ENCODE measurements at regions not wholly inside any gene's neighbourhood (a gene's known extent, or its start where the extent isn't known, plus 50 kb on each side); places are given as distances from the start of the nearest gene placed in this dataset.
"Not testable (repeated sequence)": the region's sequence is repeated elsewhere in the genome, so short reads cannot be mapped to it uniquely, and the experiment has no call there.

- Histone ChIP-seq H3K27me3 (no peaks in the 10 kb centered on the region), H4K20me1 (no peaks in the 10 kb centered on the region), H3K27ac (0 out of 2 replicates have a peak overlapping the region, but pooled peaks have one; percentile 12), H3K9ac (no peak overlapping the region; the same call in 1 of the 2 replicates), H3K4me3 (no peak overlapping the region), H3K4me2 (peak overlapping the region; percentile 51), H3K4me1 (peaks cover 54% of the 10 kb centered on the region), H3K36me3 (no peaks in the 10 kb centered on the region), H3K9me3 (no peaks in the 10 kb centered on the region)
- no peak for TF ChIP-seq Cebpa-rat (IDR thresholded peaks at IDR 0.05)
Observed at GRCh38 chr14:98912655-98913054, 359.3 kb downstream of the BCL11B start.

GRCh38 chr14:98913967-98914650 lies 357.9 kb downstream of the BCL11B start:
- H3K27me3 ChIP-seq, result no peaks in the 10 kb centered on the region
- TF ChIP-seq Cebpa-rat (IDR thresholded peaks at IDR 0.05), result no peak
- peaks cover 39% of the 10 kb centered on the region for H3K4me1 ChIP-seq
- no peak overlapping the region for H3K4me3 ChIP-seq
- no peaks in the 10 kb centered on the region for H4K20me1 ChIP-seq
- H3K27ac ChIP-seq, result no peak overlapping the region
- no peak overlapping the region for H3K9ac ChIP-seq
- H3K9me3 ChIP-seq, result no peaks in the 10 kb centered on the region
- no peak overlapping the region for H3K4me2 ChIP-seq
- H3K36me3 ChIP-seq, result no peaks in the 10 kb centered on the region

DNA sequence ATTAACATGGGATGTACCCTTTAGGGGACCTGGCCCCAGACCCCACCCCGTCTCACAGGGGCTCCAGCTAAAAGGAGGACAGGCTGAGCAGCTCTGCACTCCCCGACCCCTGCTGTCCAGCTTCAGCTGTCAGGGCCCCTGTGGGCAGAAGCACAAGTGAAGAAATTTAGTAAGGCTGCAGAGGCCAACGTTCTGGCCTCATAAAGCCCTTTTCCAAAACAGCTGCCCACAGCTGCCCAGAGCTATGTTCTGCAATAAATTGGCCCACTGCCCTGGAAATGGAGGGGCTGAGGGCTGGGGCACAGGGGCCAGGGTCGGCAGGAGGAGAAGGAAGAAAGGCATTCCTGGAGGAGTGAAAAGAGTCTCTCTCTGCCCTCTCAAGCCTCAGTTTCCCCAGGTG lies 357.1 kb downstream of the BCL11B start:
- H3K4me2 ChIP-seq, result no peak overlapping the region
- no peak overlapping the region for H3K27ac ChIP-seq
- H3K36me3 ChIP-seq, result no peaks in the 10 kb centered on the region
- H4K20me1 ChIP-seq, result no peaks in the 10 kb centered on the region
- H3K4me3 ChIP-seq, result no peak overlapping the region
- peaks cover 31% of the 10 kb centered on the region for H3K4me1 ChIP-seq
- TF ChIP-seq Cebpa-rat (IDR thresholded peaks at IDR 0.05), result no peak
- no peak overlapping the region for H3K9ac ChIP-seq
- no peaks in the 10 kb centered on the region for H3K9me3 ChIP-seq
- H3K27me3 ChIP-seq, result no peaks in the 10 kb centered on the region

- H3K9me3 ChIP-seq, result no peaks in the 10 kb centered on the region
- H3K4me1 ChIP-seq, result peaks cover 24% of the 10 kb centered on the region
- no peak overlapping the region for H3K4me3 ChIP-seq
- no peak for TF ChIP-seq Cebpa-rat (IDR thresholded peaks at IDR 0.05)
- H3K36me3 ChIP-seq, result no peaks in the 10 kb centered on the region
- no peak overlapping the region for H3K27ac ChIP-seq
- H3K27me3 ChIP-seq, result no peaks in the 10 kb centered on the region
- H4K20me1 ChIP-seq, result no peaks in the 10 kb centered on the region
- H3K4me2 ChIP-seq, result no peak overlapping the region
- H3K9ac ChIP-seq, result no peak overlapping the region
Observed at GRCh38 chr14:98915625-98916024, 356.4 kb downstream of the BCL11B start.

DNA sequence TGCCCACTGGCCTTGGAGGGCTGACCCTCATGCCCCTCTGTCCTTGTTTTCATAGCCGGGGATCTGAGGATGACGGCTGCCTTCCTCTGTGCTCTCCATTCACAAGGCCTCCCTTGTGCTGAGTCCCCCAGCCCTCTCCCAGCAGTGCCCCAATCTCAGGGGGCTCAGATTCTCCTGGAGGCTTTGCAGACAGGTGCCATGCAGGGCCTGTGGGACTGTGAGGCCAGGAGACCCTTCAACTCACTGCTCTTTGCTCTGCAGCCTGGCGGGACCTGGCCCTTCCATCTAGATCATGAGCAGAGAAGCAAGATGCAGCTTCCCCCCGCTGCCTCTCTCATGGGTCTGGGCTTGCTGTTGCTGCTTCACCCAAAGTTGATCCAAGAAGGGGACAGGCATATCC lies 356.0 kb downstream of the BCL11B start:
- TF ChIP-seq Cebpa-rat (IDR thresholded peaks at IDR 0.05), result no peak
- Histone ChIP-seq H3K27ac (no peak overlapping the region), H3K9ac (no peak overlapping the region), H3K36me3 (no peaks in the 10 kb centered on the region), H3K4me2 (no peak overlapping the region), H3K9me3 (no peaks in the 10 kb centered on the region), H3K4me3 (no peak overlapping the region), H4K20me1 (no peaks in the 10 kb centered on the region), H3K4me1 (peaks cover 23% of the 10 kb centered on the region), H3K27me3 (no peaks in the 10 kb centered on the region)

- no peak for TF ChIP-seq Cebpa-rat (IDR thresholded peaks at IDR 0.05)
Observed at GRCh38 chr14:98916476-98916875, 355.5 kb downstream of the BCL11B start.

DNA sequence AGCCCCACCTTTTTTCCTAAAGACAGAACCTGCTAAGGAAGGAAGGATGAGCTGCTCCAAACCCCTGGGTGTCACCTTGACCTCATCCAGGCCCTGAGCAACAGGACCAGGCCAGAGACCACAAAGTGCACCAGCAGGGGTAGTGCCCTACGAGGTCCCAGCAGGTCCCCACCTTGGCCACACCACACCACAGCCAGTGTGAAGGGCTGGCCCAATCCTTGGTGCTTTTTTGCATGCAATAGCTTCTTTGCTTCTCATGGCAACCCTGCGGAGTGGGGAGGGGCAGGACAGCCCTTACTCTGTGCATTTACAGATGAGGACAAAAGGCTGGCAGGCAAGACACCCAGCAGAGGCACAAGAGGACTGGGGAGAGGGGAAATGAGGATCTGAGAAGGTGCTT lies 352.6 kb downstream of the BCL11B start:
- H3K27ac ChIP-seq, result no peak overlapping the region
- H3K4me1 ChIP-seq, result peaks cover 6% of the 10 kb centered on the region
- TF ChIP-seq Cebpa-rat (IDR thresholded peaks at IDR 0.05), result no peak
- H3K9ac ChIP-seq, result no peak overlapping the region
- H4K20me1 ChIP-seq, result no peaks in the 10 kb centered on the region
- H3K4me2 ChIP-seq, result no peak overlapping the region
- no peaks in the 10 kb centered on the region for H3K36me3 ChIP-seq
- H3K27me3 ChIP-seq, result no peaks in the 10 kb centered on the region
- H3K9me3 ChIP-seq, result 0 out of 2 replicates have a peak, but pooled peaks cover 10% of the 10 kb centered on the region
- no peak overlapping the region for H3K4me3 ChIP-seq

More at GRCh38 chr14:98916476-98916875, 355.5 kb downstream of the BCL11B start:
- Histone ChIP-seq H3K4me1 (peaks cover 23% of the 10 kb centered on the region), H3K4me3 (no peak overlapping the region), H3K36me3 (no peaks in the 10 kb centered on the region), H3K27ac (no peak overlapping the region), H3K4me2 (no peak overlapping the region), H3K27me3 (no peaks in the 10 kb centered on the region), H3K9ac (no peak overlapping the region), H4K20me1 (no peaks in the 10 kb centered on the region), H3K9me3 (no peaks in the 10 kb centered on the region)

GRCh38 chr14:98921306-98921705 lies 350.7 kb downstream of the BCL11B start:
- H3K4me2 ChIP-seq, H3K27ac ChIP-seq, H3K4me1 ChIP-seq, H3K4me3 ChIP-seq, H3K9me3 ChIP-seq, H4K20me1 ChIP-seq, H3K27me3 ChIP-seq, H3K9ac ChIP-seq, H3K36me3 ChIP-seq: not testable (repeated sequence)

- H3K9me3 ChIP-seq, result 0 out of 2 replicates have a peak, but pooled peaks cover 10% of the 10 kb centered on the region
- no peaks in the 10 kb centered on the region for H3K27me3 ChIP-seq
- H3K9ac ChIP-seq, result no peak overlapping the region
- H3K4me2 ChIP-seq, result no peak overlapping the region
- H3K4me1 ChIP-seq, result no peaks in the 10 kb centered on the region
- no peak for TF ChIP-seq Cebpa-rat (IDR thresholded peaks at IDR 0.05)
- H4K20me1 ChIP-seq, result no peaks in the 10 kb centered on the region
- H3K4me3 ChIP-seq, result no peak overlapping the region
- H3K36me3 ChIP-seq, result no peaks in the 10 kb centered on the region
- no peak overlapping the region for H3K27ac ChIP-seq
Observed at GRCh38 chr14:98923596-98923995, 348.4 kb downstream of the BCL11B start.

DNA sequence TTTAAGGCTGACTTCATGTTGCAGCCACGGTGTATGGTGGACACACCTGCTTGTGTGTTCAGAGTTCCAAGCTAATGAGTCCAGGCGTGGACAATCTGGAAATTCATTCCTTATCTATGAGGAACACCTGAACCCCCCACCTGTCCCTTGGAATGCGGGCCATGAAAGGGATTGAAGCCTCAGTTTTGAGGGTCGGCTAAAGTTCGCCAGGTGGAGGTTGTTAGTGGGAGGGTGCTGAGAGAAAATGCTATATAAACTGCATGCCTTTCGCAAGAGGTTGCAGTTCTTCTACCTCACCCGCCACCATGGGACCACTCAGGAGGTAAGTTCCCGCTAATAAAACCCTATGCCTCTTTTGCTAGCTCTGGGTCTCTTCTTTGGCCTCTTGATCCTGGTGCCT lies 348.0 kb downstream of the BCL11B start:
- Histone ChIP-seq H4K20me1 (no peaks in the 10 kb centered on the region), H3K9me3 (0 out of 2 replicates have a peak, but pooled peaks cover 10% of the 10 kb centered on the region), H3K27me3 (no peaks in the 10 kb centered on the region), H3K9ac (no peak overlapping the region), H3K36me3 (no peaks in the 10 kb centered on the region), H3K27ac (no peak overlapping the region), H3K4me1 (no peaks in the 10 kb centered on the region), H3K4me3 (no peak overlapping the region), H3K4me2 (no peak overlapping the region)
- TF ChIP-seq Cebpa-rat (IDR thresholded peaks at IDR 0.05), result no peak

Measured in BLaER1 (cell line).